Muscle of leg (tissue), 3 donors: ENCODE measurements at regions not wholly inside any gene's neighbourhood (a gene's known extent, or its start where the extent isn't known, plus 50 kb on each side); places are given as distances from the start of the nearest gene placed in this dataset.

ENCODE experiments used
- DNase-seq: peaks from one replicate; pipeline ENCODE4 v3.0.0; 2013
- H3K27ac ChIP-seq: one replicate; pipeline ENCODE4 v1.5.1; 2013; ENCODE audit warnings: mild to moderate bottlenecking, low read length, control low read depth
- H3K27me3 ChIP-seq: one replicate; pipeline ENCODE4 v1.6.1; 2013; ENCODE audit warnings: low read length; ENCODE audit not compliant: control insufficient read depth, insufficient read depth
- H3K36me3 ChIP-seq: one replicate; pipeline ENCODE4 v1.6.1; 2013; ENCODE audit warnings: low read length; ENCODE audit not compliant: control insufficient read depth, insufficient read depth
- H3K4me1 ChIP-seq: one replicate; pipeline ENCODE4 v1.6.1; 2013; ENCODE audit warnings: low read length; ENCODE audit not compliant: control insufficient read depth, insufficient read depth
- H3K4me3 ChIP-seq: one replicate; pipeline ENCODE4 v1.5.1; 2013; ENCODE audit warnings: low read length, control low read depth
- H3K9me3 ChIP-seq: replicated peaks from 2 replicates; pipeline ENCODE4 v1.6.1; 2013; ENCODE audit warnings: low read depth, low read length; ENCODE audit not compliant: control insufficient read depth
- WGBS: methylation state at CpG from one replicate; pipeline ENCODE4 v1.1.5; 2013; ENCODE audit warnings: missing lambda C conversion rate; ENCODE audit not compliant: insufficient coverage; 5-methylcytosine and 5-hydroxymethylcytosine counted together

GRCh38 chr5:40306869-40307487 lies 372.7 kb upstream of the PTGER4 start:
- Histone ChIP-seq H3K4me3 (no peak overlapping the region), H3K36me3 (no peaks in the 10 kb centered on the region), H3K4me1 (no peaks in the 10 kb centered on the region), H3K27me3 (no peaks in the 10 kb centered on the region), H3K9me3 (no peaks in the 10 kb centered on the region), H3K27ac (no peak overlapping the region)
- no CpG with 5 or more reads among the region's 2 CpGs for WGBS
- DNase-seq: no peak

- Histone ChIP-seq H3K9me3 (no peaks in the 10 kb centered on the region), H3K4me1 (no peaks in the 10 kb centered on the region), H3K4me3 (no peak overlapping the region), H3K36me3 (no peaks in the 10 kb centered on the region), H3K27ac (no peak overlapping the region), H3K27me3 (no peaks in the 10 kb centered on the region)
- DNase-seq: no peak
- WGBS: 100% methylated on average over 2 of the region's 3 CpGs
Measured at GRCh38 chr5:40292006-40292405, 387.7 kb upstream of the PTGER4 start.

- WGBS: no CpG with 5 or more reads among the region's 2 CpGs
- Histone ChIP-seq H3K27me3 (no peaks in the 10 kb centered on the region), H3K9me3 (no peaks in the 10 kb centered on the region), H3K4me1 (no peaks in the 10 kb centered on the region), H3K27ac (no peak overlapping the region), H3K4me3 (no peak overlapping the region), H3K36me3 (no peaks in the 10 kb centered on the region)
- no peak for DNase-seq
Measured at GRCh38 chr5:40291338-40291737, 388.4 kb upstream of the PTGER4 start.

GRCh38 chr5:40288800-40289485 lies 390.8 kb upstream of the PTGER4 start:
- Histone ChIP-seq H3K9me3 (no peaks in the 10 kb centered on the region), H3K4me3 (no peak overlapping the region), H3K27ac (no peak overlapping the region), H3K4me1 (no peaks in the 10 kb centered on the region), H3K27me3 (no peaks in the 10 kb centered on the region), H3K36me3 (no peaks in the 10 kb centered on the region)
- WGBS: no CpG with 5 or more reads among the region's 4 CpGs
- DNase-seq: no peak

- no peaks in the 10 kb centered on the region for H3K9me3 ChIP-seq
- no peak overlapping the region for H3K4me3 ChIP-seq
- H3K27me3 ChIP-seq: no peaks in the 10 kb centered on the region
- H3K36me3 ChIP-seq: no peaks in the 10 kb centered on the region
- no peaks in the 10 kb centered on the region for H3K4me1 ChIP-seq
- no peak overlapping the region for H3K27ac ChIP-seq
- WGBS: no CpG with 5 or more reads among the region's 3 CpGs
- DNase-seq: no peak
Measured at GRCh38 chr5:40284863-40285262, 394.9 kb upstream of the PTGER4 start.

- WGBS: no CpG with 5 or more reads among the region's 5 CpGs
- no peak for DNase-seq
- no peaks in the 10 kb centered on the region for H3K27me3 ChIP-seq
- no peaks in the 10 kb centered on the region for H3K9me3 ChIP-seq
- no peak overlapping the region for H3K4me3 ChIP-seq
- no peaks in the 10 kb centered on the region for H3K4me1 ChIP-seq
- no peaks in the 10 kb centered on the region for H3K36me3 ChIP-seq
- H3K27ac ChIP-seq: no peak overlapping the region
Measured at GRCh38 chr5:40278881-40279280, 400.8 kb upstream of the PTGER4 start.

- Histone ChIP-seq H3K27ac (no peak overlapping the region), H3K9me3 (no peaks in the 10 kb centered on the region), H3K4me3 (no peak overlapping the region), H3K4me1 (no peaks in the 10 kb centered on the region), H3K36me3 (no peaks in the 10 kb centered on the region), H3K27me3 (no peaks in the 10 kb centered on the region)
- WGBS: no CpG with 5 or more reads among the region's 4 CpGs
- DNase-seq: no peak
Measured at GRCh38 chr5:40277161-40277906, 402.4 kb upstream of the PTGER4 start.

GRCh38 chr5:40276426-40277102 lies 403.2 kb upstream of the PTGER4 start:
- Histone ChIP-seq H3K4me3 (no peak overlapping the region), H3K4me1 (no peaks in the 10 kb centered on the region), H3K27me3 (no peaks in the 10 kb centered on the region), H3K36me3 (no peaks in the 10 kb centered on the region), H3K27ac (no peak overlapping the region), H3K9me3 (no peaks in the 10 kb centered on the region)
- DNase-seq: no peak
- WGBS: no CpG with 5 or more reads among the region's 5 CpGs

GRCh38 chr5:40274568-40274967 lies 405.1 kb upstream of the PTGER4 start:
- WGBS: 60% methylated on average over 1 of the region's 1 CpG
- no peaks in the 10 kb centered on the region for H3K27me3 ChIP-seq

GRCh38 chr5:40273936-40274335 lies 405.8 kb upstream of the PTGER4 start:
- Histone ChIP-seq H3K27me3 (no peaks in the 10 kb centered on the region), H3K36me3 (no peaks in the 10 kb centered on the region), H3K4me1 (no peaks in the 10 kb centered on the region), H3K27ac (no peak overlapping the region), H3K4me3 (no peak overlapping the region), H3K9me3 (no peaks in the 10 kb centered on the region)
- no CpG with 5 or more reads among the region's 1 CpG for WGBS
- DNase-seq: no peak

More at GRCh38 chr5:40274568-40274967, 405.1 kb upstream of the PTGER4 start:
- Histone ChIP-seq H3K4me1 (no peaks in the 10 kb centered on the region), H3K27ac (no peak overlapping the region), H3K36me3 (no peaks in the 10 kb centered on the region), H3K4me3 (no peak overlapping the region), H3K9me3 (no peaks in the 10 kb centered on the region)
- peak; percentile 25 for DNase-seq
